K562 (cell line): ENCODE measurements at regions not wholly inside any gene's neighbourhood (a gene's known extent, or its start where the extent isn't known, plus 50 kb on each side); places are given as distances from the start of the nearest gene placed in this dataset.

Source experiments
- ATAC-seq: fragments of 200-7000 bp; cut with Tn5 transposase; 3 replicates; pipeline ENCODE4 v1.9.1; 2020; ENCODE audit warnings: moderate library complexity
- BruUV-seq: library from RNA; stranded (reverse); fragments of 400-500 nt; replicated peaks from 2 replicates; lab custom pipeline; 2021; lab: Mats Ljungman, UMichigan
- CTCF ChIA-PET: fragments of 300-600 bp; formaldehyde crosslinking; extraction: SDS; loops from one replicate; lab custom pipeline; 2021; ENCODE audit warnings: low intra/inter-chr PET ratio; lab: Yijun Ruan, JAX
- POLR2A ChIA-PET: fragments of 300-600, 350-650 bp; sonication (Branson Sonifier 250); formaldehyde crosslinking; extraction: SDS; loops from one replicate; lab custom pipeline; 2021; ENCODE audit warnings: antibody characterized with exemption, inconsistent platforms; lab: Yijun Ruan, JAX
- DNase-seq, 4 experiments: peaks; one replicate each; pipeline versions ENCODE4 v3.0.0 to v3.0.0-alpha.2; 2011 to 2018; ENCODE audit warnings: low spot score in 3 of 4, mixed read lengths in 3 of 4; ENCODE audit errors: extremely low read depth in 1 of 4
- FAIRE-seq: peaks from 2 replicates; lab custom pipeline; 2011; peaks lifted over from hg19 to GRCh38; lab: Jason Lieb, UNC
- H2AFZ ChIP-seq: 2 replicates; pipeline ENCODE4 v1.6.0; 2011; ENCODE audit warnings: low read depth, low read length, control low read depth, inconsistent platforms
- H3K27ac ChIP-seq: fragments of 200-600 bp; 3 replicates; pipeline ENCODE4 v1.8.0; 2011; ENCODE audit warnings: low read depth, mild to moderate bottlenecking, control low read depth, inconsistent platforms, low read length, moderate library complexity, mixed read lengths; ENCODE audit errors: extremely low read depth
- H3K27me3 ChIP-seq, 2 experiments: fragments of 300-600 bp in 1 of 2; 2 replicates in 1 of 2; 3 replicates in 1 of 2; pipeline versions ENCODE4 v1.6.0 to v1.8.0; 2011; ENCODE audit warnings: inconsistent platforms in 2 of 2, low read length in 2 of 2, mild to moderate bottlenecking in 1 of 2, mixed read lengths in 1 of 2, moderate library complexity in 1 of 2; ENCODE audit not compliant: control insufficient read depth in 2 of 2, insufficient read depth in 2 of 2
- H3K36me3 ChIP-seq: fragments of 300-600 bp; 3 replicates; pipeline ENCODE4 v1.8.0; 2011; ENCODE audit warnings: mild to moderate bottlenecking, low read length, inconsistent platforms; ENCODE audit not compliant: control insufficient read depth, insufficient read depth
- H3K4me1 ChIP-seq, 2 experiments: fragments of 200-600 bp in 1 of 2; replicated peaks in 1 of 2; 2 replicates in 1 of 2; 3 replicates in 1 of 2; pipeline versions ENCODE4 v1.5.1 to v1.8.0; 2011; ENCODE audit warnings: inconsistent platforms in 2 of 2, low read length in 2 of 2, mild to moderate bottlenecking in 1 of 2, mixed read lengths in 1 of 2, moderate library complexity in 1 of 2; ENCODE audit not compliant: control insufficient read depth in 2 of 2, insufficient read depth in 2 of 2
- H3K4me2 ChIP-seq: 2 replicates; pipeline ENCODE4 v1.6.1; 2011; ENCODE audit warnings: low read length, control low read depth, inconsistent platforms, mixed read lengths; ENCODE audit not compliant: insufficient read depth
- H3K4me3 ChIP-seq: fragments of 200-600 bp; sonication (generic), shearing (Covaris generic); 2 replicates; pipeline ENCODE4 v1.5.1; 2016; ENCODE audit warnings: control low read depth, inconsistent platforms
- H3K79me2 ChIP-seq: fragments of 200-600 bp; 3 replicates; pipeline ENCODE4 v1.8.0; 2011; ENCODE audit warnings: low read length, inconsistent platforms; ENCODE audit not compliant: control insufficient read depth, insufficient read depth
- H3K9ac ChIP-seq, 2 experiments: 2 replicates each; pipeline versions ENCODE4 v1.6.0 to v1.6.1; 2011; ENCODE audit warnings: low read depth in 2 of 2, low read length in 2 of 2, control low read depth in 1 of 2, inconsistent platforms in 1 of 2, mild to moderate bottlenecking in 1 of 2, mixed read lengths in 1 of 2; ENCODE audit not compliant: insufficient read depth in 1 of 2
- H3K9me1 ChIP-seq: one replicate; pipeline ENCODE4 v1.6.0; 2011; ENCODE audit warnings: inconsistent platforms, mild to moderate bottlenecking, low read length, moderate library complexity; ENCODE audit not compliant: control insufficient read depth, insufficient read depth
- H3K9me3 ChIP-seq: replicated peaks from 2 replicates; pipeline ENCODE4 v1.5.1; 2011; ENCODE audit warnings: low read depth, low read length, inconsistent platforms; ENCODE audit not compliant: control insufficient read depth, insufficient read depth
- H4K20me1 ChIP-seq: replicated peaks from 2 replicates; pipeline ENCODE4 v1.6.1; 2011; ENCODE audit warnings: low read length, inconsistent platforms, mixed read lengths; ENCODE audit not compliant: control insufficient read depth, insufficient read depth
- BDP1 ChIP-seq: IDR thresholded peaks from 3 replicates; pipeline ENCODE4 v1.6.1; 2011; ENCODE audit not compliant: insufficient read length, insufficient read depth
- CEBPZ ChIP-seq: fragments of 150-350 bp; IDR thresholded peaks from 2 replicates; pipeline ENCODE4 v1.6.1; 2014; ENCODE audit warnings: low read depth, mild to moderate bottlenecking, low read length, borderline replicate concordance
- ETV5 ChIP-seq: sonication (generic); formaldehyde crosslinking; IDR thresholded peaks from 2 replicates; pipeline ENCODE4 v1.4.0; 2020; ENCODE audit warnings: low read depth, mild to moderate bottlenecking, missing genetic modification reagents
- FOXA1 ChIP-seq: fragments of 450-650 bp; IDR thresholded peaks from 2 replicates; pipeline ENCODE4 v1.6.1; 2016; ENCODE audit warnings: mild to moderate bottlenecking, borderline replicate concordance
- HLTF ChIP-seq: fragments of 450-650 bp; IDR thresholded peaks from 2 replicates; pipeline ENCODE4 v1.6.1; 2016
- ILF3 ChIP-seq: fragments of 450-650 bp; IDR thresholded peaks from 2 replicates; pipeline ENCODE4 v1.6.1; 2018; ENCODE audit warnings: antibody characterized with exemption, mild to moderate bottlenecking, moderate library complexity, borderline replicate concordance
- JUN ChIP-seq, 2 experiments: sonication (generic) in 1 of 2; formaldehyde crosslinking in 1 of 2; IDR thresholded peaks; 2 replicates each; pipeline versions ENCODE4 v1.6.1 to v1.8.0; 2012 to 2022; ENCODE audit warnings: borderline replicate concordance in 2 of 2, mild to moderate bottlenecking in 2 of 2, improper control_type of control experiment in 1 of 2, low read depth in 1 of 2, low read length in 1 of 2, missing genetic modification reagents in 1 of 2
- MAFK ChIP-seq: IDR thresholded peaks from 2 replicates; pipeline ENCODE4 v1.6.1; 2011; ENCODE audit warnings: low read length, improper control_type of control experiment
- NUFIP1 ChIP-seq: fragments of 450-650 bp; IDR thresholded peaks from 2 replicates; pipeline ENCODE4 v1.6.1; 2018; ENCODE audit not compliant: partially characterized antibody
- PHF8 ChIP-seq: fragments of 200-600 bp; sonication (generic); IDR thresholded peaks from 2 replicates; pipeline ENCODE4 v1.6.1; 2012; ENCODE audit warnings: mixed run types, mild to moderate bottlenecking, inconsistent platforms, low read length, moderate library complexity, borderline replicate concordance
- PHTF2 ChIP-seq: fragments of 250-450 bp; sonication (Bioruptor Pico); IDR thresholded peaks from 2 replicates; pipeline ENCODE4 v1.5.0; 2021; ENCODE audit warnings: mild to moderate bottlenecking
- SMAD1 ChIP-seq: fragments of 150-350 bp; IDR thresholded peaks from 2 replicates; pipeline ENCODE4 v1.6.1; 2014; ENCODE audit warnings: low read length, low read depth; ENCODE audit not compliant: partially characterized antibody
- SP1 ChIP-seq: sonication (generic); formaldehyde crosslinking; IDR thresholded peaks from 2 replicates; pipeline ENCODE4 v1.8.1; 2022; ENCODE audit warnings: mild to moderate bottlenecking, missing genetic modification reagents
- SREBF2 ChIP-seq: sonication (generic); formaldehyde crosslinking; IDR thresholded peaks from 2 replicates; pipeline ENCODE4 v1.4.0; 2020; ENCODE audit warnings: mild to moderate bottlenecking, missing genetic modification reagents
- STAG1 ChIP-seq: sonication (generic); formaldehyde crosslinking; IDR thresholded peaks from 2 replicates; pipeline ENCODE4 v1.5.0; 2020; ENCODE audit warnings: missing genetic modification reagents, borderline replicate concordance
- ZBTB8A ChIP-seq: fragments of 450-650 bp; IDR thresholded peaks from 2 replicates; pipeline ENCODE4 v1.6.1; 2018; ENCODE audit warnings: mild to moderate bottlenecking, moderate library complexity; ENCODE audit not compliant: partially characterized antibody
- ZNF24 ChIP-seq: fragments of 450-650 bp; IDR thresholded peaks from 2 replicates; pipeline ENCODE4 v1.6.1; 2016
- WGBS: fragments of 100-300 bp; shearing (Covaris generic); methylation state at CpG from one replicate; pipeline ENCODE4 v1.1.6; 2016; ENCODE audit warnings: low coverage, mixed read lengths; ENCODE audit not compliant: insufficient coverage; ENCODE audit errors: missing lambda C conversion rate; 5-methylcytosine and 5-hydroxymethylcytosine counted together
- in situ Hi-C: fragments of 300-500 bp; cut with MboI; formaldehyde crosslinking; loops from 4 replicates; pipeline ENCODE4 v1.15.0; 2018; ENCODE audit warnings: inconsistent platforms, mixed read lengths
- intact Hi-C: fragments of 100-400 bp; cut with micrococcal nuclease; formaldehyde crosslinking; loops from 2 replicates; pipeline ENCODE4 v1.14.2; 2022

- H4K20me1 ChIP-seq, result no peaks in the 10 kb centered on the region
- H3K4me2 ChIP-seq, result no peak overlapping the region
- CTCF ChIA-PET, result interaction anchor here (0.7 kb wide), 1 partner anchor 1787 kb away, joined by 4 read pairs; no protein-coding TSS in a partner anchor
These were observed 87.0 kb upstream of the ATP1B1 start for GRCh38 chr1:169019419-169020058.

More at GRCh38 chr1:169019419-169020058, 87.0 kb upstream of the ATP1B1 start:
- H3K9me1 ChIP-seq, result no peaks in the 10 kb centered on the region
- no peak for TF ChIP-seq CEBPZ
- TF ChIP-seq MAFK, result no peak
- TF ChIP-seq ZBTB8A, result no peak
- TF ChIP-seq SMAD1, result no peak
- no peak for TF ChIP-seq ILF3
- no peak for TF ChIP-seq PHTF2 (CRISPR knock-in tag)
- no peak for TF ChIP-seq PHF8
- TF ChIP-seq ZNF24, result no peak
- no peak for TF ChIP-seq STAG1 (CRISPR knock-in tag)
- TF ChIP-seq HLTF, result no peak
- TF ChIP-seq FOXA1, result no peak
- TF ChIP-seq BDP1, result no peak
- no peak for TF ChIP-seq ETV5
- TF ChIP-seq SREBF2 (CRISPR knock-in tag), result no peak
- TF ChIP-seq NUFIP1, result no peak
- no peak for TF ChIP-seq JUN (IDR thresholded peaks at IDR 0.05; ENCODE audit: borderline replicate concordance, low read depth, low read length)
- no peak for TF ChIP-seq JUN (CRISPR knock-in tag; IDR thresholded peaks at IDR 0.05; ENCODE audit: borderline replicate concordance)
- TF ChIP-seq SP1, result no peak
- no peak overlapping the region for H2AFZ ChIP-seq
- no TSS peak for BruUV-seq
- no peak overlapping the region for H3K27ac ChIP-seq
- H3K27me3 ChIP-seq, result no peaks in the 10 kb centered on the region
- in situ Hi-C loops, result loop anchor here (10.0 kb wide), 1 partner anchor 335 kb away; no protein-coding TSS in a partner anchor
- ATAC-seq (no peak), DNase-seq (no peak), FAIRE-seq (no peak)
- POLR2A ChIA-PET, result no interaction called here
- H3K4me3 ChIP-seq, result no peak overlapping the region
- H3K9ac ChIP-seq, result no peak overlapping the region
- no peaks in the 10 kb centered on the region for H3K9me3 ChIP-seq
- WGBS, result 0% methylated on average over 3 of the region's 3 CpGs
- no peaks in the 10 kb centered on the region for H3K79me2 ChIP-seq
- intact Hi-C loops, result no loop called here
- no peaks in the 10 kb centered on the region for H3K36me3 ChIP-seq
- no peaks in the 10 kb centered on the region; a peak in 1 of 5 replicates for H3K4me1 ChIP-seq
